ENCODE measurements at regions not wholly inside any gene's neighbourhood (a gene's known extent, or its start where the extent isn't known, plus 50 kb on each side); places are given as distances from the start of the nearest gene placed in this dataset.

DNA sequence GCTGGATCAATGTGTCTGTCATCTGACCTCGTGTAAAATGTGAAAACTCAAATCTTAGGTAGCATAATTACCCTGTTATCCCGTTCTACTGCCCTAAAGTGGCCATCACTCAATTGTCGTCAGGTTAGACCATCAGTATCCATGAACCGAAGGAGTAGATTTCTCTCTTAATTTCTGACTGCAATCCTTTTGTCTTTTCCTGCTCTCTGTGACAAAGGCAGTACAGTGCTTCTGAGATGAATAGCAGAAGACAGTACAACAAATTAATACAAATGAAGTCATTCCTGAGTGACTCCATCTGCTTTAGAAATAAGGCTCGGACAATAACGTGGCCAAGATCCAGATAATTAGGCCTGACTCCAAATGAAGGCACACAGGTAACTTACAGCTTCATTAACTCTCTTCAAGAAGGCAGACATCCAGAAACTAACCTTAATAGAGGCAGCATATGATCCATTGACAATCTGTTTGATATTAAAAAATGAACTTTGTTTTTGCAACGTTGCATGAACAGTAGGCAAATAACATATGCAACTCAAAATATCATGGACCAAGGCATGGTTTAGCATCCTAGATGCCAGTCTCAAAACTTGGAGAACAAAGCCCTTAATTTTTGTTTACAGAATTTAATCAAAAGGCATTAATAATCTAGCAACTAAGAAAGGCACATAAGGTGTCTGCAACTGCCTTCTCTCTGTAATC is 96.7 kb upstream of the CDH20 start:
- in situ Hi-C loops (cut with HindIII; ENCODE audit: low sequenced_read_pairs) = no loop called here
- TF ChIP-seq, protein P1, sequence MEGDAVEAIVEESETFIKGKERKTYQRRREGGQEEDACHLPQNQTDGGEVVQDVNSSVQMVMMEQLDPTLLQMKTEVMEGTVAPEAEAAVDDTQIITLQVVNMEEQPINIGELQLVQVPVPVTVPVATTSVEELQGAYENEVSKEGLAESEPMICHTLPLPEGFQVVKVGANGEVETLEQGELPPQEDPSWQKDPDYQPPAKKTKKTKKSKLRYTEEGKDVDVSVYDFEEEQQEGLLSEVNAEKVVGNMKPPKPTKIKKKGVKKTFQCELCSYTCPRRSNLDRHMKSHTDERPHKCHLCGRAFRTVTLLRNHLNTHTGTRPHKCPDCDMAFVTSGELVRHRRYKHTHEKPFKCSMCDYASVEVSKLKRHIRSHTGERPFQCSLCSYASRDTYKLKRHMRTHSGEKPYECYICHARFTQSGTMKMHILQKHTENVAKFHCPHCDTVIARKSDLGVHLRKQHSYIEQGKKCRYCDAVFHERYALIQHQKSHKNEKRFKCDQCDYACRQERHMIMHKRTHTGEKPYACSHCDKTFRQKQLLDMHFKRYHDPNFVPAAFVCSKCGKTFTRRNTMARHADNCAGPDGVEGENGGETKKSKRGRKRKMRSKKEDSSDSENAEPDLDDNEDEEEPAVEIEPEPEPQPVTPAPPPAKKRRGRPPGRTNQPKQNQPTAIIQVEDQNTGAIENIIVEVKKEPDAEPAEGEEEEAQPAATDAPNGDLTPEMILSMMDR (IDR thresholded peaks at IDR 0.05; ENCODE audit: low read depth, low read length, missing control alignments) = no peak
- no peak overlapping the region for H3K4me3 ChIP-seq (ENCODE audit: low read depth, low read length)

DNA sequence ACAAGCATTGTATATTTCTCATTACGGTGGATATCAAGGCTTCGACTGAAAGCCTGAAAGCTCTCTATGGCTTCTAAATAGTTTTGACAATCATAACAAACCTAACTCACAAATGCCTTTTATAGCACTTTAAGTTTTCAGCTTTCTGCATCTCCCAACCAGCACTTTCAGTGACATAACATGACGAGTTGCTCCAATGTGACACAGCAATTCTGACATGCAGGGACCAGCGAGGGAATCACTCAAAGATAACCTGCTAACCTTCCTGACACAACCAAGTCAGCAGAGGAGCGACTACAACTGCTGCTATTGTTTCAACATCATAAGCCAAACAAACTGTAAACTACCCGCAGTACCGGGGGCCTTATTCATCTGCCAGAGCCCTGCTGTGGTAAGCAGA is 95.7 kb upstream of the CDH20 start:
- no peak for DNase-seq (ENCODE audit: low read depth)
- in situ Hi-C loops (cut with HindIII; ENCODE audit: low sequenced_read_pairs) = no loop called here
- TF ChIP-seq, protein P1 (IDR thresholded peaks at IDR 0.05; ENCODE audit: low read depth, low read length, missing control alignments) = no peak

More for the DNA sequence above, 96.7 kb upstream of the CDH20 start:
- no peak for DNase-seq (ENCODE audit: low read depth)

DNA sequence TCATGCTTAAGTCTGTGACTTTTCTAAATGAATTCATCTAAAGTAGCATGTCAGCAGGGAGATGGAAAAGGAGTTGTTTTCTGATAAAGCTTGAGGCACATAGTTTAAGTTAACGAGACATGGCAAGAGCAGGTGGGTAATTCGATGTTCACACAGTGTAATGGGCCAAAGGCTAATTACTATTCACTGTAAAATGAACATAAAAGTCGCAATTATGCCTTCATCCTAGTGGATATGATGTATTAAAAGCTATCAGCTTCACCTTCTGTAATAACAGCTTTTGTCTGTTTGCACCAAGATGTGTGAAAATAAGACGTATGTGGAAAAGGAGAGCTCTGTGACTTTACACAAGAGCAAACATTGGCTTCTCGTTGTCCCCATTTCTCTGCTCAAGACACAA is 94.2 kb upstream of the CDH20 start:
- no peak overlapping the region for H3K4me3 ChIP-seq (ENCODE audit: low read depth, low read length)
- TF ChIP-seq, protein P1 (IDR thresholded peaks at IDR 0.05; ENCODE audit: low read depth, low read length, missing control alignments) = no peak
- no peak for DNase-seq (ENCODE audit: low read depth)
- in situ Hi-C loops (cut with HindIII; ENCODE audit: low sequenced_read_pairs) = no loop called here

More for the DNA sequence above, 95.7 kb upstream of the CDH20 start:
- H3K4me3 ChIP-seq (ENCODE audit: low read depth, low read length) = no peak overlapping the region

DNA sequence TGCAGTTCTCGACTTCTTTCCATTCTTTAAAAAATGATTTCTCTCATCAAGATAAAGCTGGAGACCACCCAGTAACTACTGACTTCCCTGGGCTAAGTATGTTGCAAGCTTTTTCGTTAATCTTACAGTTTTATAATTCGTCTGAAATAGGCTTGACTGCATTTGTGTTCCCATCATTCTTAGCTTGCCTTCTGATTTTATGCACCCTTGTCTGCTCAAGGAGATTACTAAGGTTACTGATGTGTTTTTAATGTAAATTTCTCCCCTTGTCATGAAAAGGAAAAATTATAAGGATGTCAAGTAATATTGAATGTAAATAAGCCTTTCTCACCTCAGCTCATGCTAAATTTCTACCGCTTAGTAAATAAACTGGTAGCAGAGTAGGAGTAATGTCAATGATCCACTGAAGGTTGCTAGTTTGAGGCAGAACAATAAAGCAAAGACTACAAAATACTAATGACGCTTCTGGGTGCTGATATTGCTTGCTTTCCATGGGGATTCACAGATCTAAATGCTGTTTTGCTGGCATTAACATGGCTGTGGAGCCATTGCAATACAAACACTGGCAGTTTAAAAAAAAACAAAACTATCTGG is 91.9 kb upstream of the CDH20 start:
- no peak overlapping the region for H3K4me3 ChIP-seq (ENCODE audit: low read depth, low read length)
- in situ Hi-C loops (cut with HindIII; ENCODE audit: low sequenced_read_pairs) = no loop called here
- no peak for DNase-seq (ENCODE audit: low read depth)
- TF ChIP-seq, protein P1 (IDR thresholded peaks at IDR 0.05; ENCODE audit: low read depth, low read length, missing control alignments) = no peak

DNA sequence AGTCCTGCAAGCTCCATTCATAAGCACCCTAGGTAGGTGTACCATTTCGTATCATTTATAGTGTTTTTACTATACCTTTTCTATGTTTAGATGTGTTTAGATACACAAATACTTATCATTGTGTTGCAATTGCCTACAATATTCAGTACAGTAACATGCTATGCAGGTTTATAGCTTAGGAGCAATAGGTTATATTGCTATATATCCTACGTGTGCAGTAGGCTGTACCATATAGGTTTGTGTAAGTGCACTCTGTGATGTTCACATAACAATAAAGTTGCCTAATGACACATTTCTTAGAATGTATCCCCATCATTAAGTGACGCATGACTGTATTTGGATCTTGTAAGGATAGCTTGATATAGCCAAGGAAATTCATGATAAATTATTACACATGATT is 88.6 kb upstream of the CDH20 start:
- H3K4me3 ChIP-seq (ENCODE audit: low read depth, low read length) = no peak overlapping the region
- DNase-seq (ENCODE audit: low read depth) = no peak
- in situ Hi-C loops (cut with HindIII; ENCODE audit: low sequenced_read_pairs) = no loop called here
- TF ChIP-seq, protein P1 (IDR thresholded peaks at IDR 0.05; ENCODE audit: low read depth, low read length, missing control alignments) = no peak

GRCh38 chr18:61245276-61245675 is 88.0 kb upstream of the CDH20 start:
- DNase-seq (ENCODE audit: low read depth) = no peak
- TF ChIP-seq, protein P1 (IDR thresholded peaks at IDR 0.05; ENCODE audit: low read depth, low read length, missing control alignments) = no peak
- H3K4me3 ChIP-seq (ENCODE audit: low read depth, low read length) = no peak overlapping the region
- in situ Hi-C loops (cut with HindIII; ENCODE audit: low sequenced_read_pairs) = no loop called here

Data from astrocyte of the cerebellum (primary cell).